HG02623 (cell line): ENCODE measurements at regions not wholly inside any gene's neighbourhood (a gene's known extent, or its start where the extent isn't known, plus 50 kb on each side); places are given as distances from the start of the nearest gene placed in this dataset.
"Not testable (repeated sequence)": the region's sequence is repeated elsewhere in the genome, so short reads cannot be mapped to it uniquely, and the experiment has no call there.

Experiments
- ATAC-seq: cut with Tn5 transposase; IDR thresholded peaks from one replicate; pipeline ENCODE4 v1.9.1; 2021; ENCODE audit warnings: moderate library complexity; ENCODE audit not compliant: unreplicated experiment

DNA sequence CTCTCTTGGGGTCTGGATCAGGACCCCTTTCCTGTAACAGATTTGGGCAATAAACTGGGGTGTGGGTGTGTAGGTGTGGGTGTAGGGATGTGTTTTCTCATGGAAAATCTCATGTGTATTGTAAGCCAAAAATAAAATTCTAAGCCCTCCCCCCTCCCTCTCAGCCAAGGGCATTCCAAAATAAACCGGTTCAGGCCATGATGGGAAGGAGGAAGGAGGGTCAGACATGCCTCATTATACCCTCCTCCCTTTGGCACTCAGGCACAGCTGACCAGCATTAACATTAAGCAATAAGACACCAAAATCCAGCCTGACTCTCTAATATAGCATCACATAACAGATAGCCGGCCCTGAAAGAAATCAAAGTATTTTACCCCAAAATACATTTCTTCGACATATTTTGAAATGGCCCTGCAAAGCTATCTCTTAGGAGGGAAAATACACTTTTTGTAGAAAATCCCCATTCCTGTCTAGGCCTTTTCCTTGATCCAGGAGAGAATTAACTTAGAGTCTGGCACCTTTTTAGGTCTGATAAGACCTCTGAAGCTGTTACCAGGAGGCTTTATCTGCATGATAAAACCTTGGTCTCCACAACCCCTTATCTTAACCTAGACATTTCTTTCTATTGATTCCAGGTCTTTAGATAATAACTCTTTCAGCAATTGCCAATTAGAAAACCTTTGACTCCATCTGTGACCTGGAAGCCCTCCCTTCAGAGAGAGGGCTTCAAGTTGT, 128.7 kb upstream of the COL5A2 start:
- ATAC-seq, result no peak

DNA sequence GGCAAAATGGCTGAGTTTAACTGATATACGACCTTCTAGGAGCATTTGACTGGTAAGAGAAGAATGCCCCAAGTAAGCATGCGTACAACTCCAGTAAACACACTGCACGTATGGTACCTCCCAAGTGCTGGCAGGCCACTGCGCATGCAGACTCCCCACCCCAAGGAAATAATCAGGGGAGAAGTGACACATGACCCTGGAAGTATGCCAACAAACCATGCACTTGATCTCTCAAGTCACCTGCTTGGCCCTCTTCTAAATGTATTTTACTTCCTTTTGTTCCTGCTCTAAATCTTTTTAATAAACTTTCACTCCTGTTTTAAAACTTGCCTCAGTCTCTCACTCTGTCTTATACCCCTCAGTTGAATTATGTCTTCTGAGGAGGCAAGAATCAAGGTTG, 129.8 kb upstream of the COL5A2 start:
- ATAC-seq, result no peak

DNA sequence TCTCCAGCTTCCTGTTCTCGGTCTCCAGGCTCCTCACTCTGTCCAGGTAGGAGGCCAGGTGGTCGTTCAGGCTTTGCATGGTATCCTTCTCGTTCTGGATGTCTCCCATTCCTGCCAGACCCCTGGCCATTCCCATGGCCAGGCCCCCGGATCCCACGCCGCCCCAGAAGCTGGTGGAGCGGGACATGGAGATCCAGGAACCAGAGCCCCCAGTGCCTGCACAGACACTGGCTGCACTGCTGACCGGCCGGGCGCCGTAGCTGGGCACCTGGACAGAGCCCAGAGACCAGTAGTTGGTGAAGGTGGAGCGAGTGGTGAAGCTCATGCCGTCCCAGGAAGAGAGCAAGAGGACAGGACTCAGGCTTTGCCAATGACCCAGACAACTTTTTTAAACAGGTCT, 129.1 kb upstream of the WDR75 start:
- ATAC-seq, result no peak

DNA sequence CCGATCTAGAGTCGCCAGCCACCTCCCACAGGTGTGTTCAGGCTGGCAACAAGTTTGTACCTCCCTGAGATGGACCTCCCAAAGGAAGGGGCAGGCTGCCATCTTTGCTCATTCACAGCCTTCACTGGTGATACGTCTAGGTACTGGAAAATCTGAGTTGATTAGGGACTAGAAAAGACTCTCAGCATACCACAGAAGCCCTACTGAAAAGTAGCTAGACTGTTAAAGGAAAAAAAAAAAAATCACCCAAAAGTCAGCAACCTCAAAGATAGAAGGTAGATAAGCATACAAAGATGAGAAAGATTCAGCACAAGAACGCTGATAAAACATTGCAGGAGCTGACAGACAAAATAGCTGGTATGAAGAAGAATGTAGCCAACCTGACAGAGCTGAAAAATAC, 128.6 kb upstream of the WDR75 start:
- no peak for ATAC-seq

DNA sequence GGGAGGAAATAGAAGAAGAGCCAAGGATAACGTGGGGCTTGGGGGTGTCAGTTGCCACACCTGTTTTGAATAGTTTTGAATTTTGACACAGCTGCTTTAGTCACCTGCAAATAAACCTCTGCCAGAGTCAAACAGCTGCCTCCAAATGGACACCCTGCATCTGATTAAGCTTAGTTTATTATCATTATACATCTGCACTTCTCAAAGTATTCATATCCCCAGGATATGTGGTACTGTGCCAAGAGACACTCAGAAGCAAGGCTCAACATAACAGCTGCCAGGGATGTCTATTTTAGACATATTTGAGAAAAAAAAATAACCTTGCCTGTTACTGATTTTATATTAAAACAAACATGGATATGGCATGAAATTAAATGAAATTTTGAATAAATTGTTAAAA, 122.5 kb upstream of the WDR75 start:
- no peak for ATAC-seq

DNA sequence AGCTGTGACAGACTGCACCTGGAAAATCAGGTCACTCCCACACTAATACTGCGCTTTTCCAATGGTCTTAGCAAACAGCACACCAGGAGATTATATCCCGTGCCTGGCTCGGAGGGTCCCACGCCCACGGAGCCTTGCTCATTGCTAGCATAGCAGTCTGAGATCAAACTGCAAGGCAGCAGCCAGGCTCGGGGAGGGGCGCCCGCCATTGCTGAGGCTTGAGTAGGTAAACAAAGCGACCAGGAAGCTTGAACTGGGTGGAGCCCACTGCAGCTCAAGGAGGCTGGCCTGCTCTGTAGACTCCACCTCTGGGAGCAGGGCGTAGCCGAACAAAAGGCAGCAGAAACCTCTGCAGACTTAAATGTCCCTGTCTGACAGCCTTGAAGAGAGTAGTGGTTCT, 121.8 kb upstream of the WDR75 start:
- not testable (repeated sequence) for ATAC-seq

DNA sequence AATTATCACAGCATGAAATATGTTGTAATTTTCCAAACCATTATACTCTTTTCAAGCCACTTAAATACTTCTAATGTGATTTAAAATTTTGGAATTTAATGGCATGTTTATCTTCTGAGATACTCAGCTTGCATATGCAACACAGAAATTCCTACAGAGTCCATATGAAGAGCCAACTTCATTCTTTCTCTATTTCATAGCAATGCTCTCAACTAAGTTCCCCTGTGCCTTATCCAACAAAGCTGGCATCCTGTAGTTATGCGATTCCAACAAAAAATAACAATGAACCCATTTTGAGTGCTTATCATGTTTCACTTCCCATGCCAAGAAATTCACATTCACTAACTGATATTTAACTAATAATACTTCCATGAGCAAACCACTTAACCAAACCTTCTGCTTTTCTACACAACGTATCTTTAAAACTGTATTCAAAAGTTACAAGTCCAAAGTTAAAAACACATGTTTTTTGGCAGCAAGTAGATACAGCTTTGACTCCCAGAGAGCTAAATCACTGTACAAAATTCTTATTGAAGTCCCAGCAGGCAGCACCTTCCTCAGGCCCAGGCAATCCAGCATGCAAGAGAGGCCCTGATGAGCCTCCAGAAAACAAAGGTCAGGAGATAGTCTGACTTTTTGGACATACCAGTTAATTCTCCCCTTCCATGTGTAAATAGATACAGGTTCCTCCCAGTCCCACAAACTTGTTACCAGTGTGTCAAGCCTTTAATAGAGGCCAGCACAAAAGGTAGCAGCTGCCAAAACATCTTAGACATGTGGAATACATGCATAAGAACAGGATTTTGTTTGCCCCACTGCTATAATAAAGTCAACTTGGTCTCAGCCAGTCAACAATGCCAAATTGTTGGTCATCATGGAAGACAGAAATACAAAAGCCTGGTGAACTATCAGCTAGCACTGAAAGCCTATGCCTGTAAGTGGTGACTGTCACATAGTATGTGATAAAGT, 113.1 kb upstream of the WDR75 start:
- ATAC-seq, result no peak

DNA sequence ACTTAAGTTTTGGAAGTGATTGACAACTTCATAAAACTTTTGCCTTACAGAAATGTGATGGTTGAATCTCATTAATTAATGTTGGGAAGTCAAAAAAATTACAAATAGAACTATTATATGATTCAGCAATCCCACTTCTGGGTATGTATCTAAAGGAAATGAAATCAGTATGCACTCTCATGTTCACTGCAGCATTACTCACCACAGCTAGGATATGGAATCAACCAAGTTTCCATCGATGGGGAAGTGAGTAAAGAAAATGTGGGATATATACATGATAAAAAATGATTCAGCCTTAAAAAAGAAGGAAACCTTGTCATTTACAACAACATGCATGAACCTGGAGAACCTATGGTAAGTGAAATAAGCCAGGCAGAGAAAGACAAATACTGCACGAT, 112.4 kb upstream of the WDR75 start:
- no peak for ATAC-seq

DNA sequence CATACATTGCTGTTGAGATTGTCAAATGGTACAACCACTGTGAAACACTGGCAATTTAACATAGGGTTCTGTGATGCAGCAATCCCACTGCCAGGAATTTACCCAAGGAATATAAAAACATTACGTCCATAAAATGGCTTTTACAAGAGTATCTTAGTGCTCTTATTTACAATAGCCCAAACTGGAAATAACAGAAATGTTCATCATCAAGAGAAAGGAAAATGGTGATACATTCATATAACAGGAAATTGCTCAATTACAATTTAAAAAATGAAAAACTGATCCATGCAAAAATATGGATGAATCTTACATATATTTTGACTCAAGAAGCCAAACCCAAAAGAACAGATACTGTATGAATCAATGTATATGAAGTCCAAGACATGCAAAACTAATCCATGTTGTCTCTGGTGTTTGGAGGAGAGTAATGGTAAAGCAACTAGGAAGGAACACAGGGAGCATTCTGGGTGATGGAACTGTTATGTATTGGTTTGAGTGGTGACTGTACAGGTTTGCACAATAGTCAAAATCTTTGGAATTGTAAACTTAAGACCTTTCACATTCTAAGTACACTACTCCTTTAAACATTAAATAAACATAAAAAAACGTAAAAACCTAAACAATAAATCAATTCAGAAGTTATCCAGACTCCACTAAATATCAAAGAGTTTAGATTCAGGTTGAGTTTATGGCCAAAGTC, 104.8 kb upstream of the WDR75 start:
- ATAC-seq, result no peak

DNA sequence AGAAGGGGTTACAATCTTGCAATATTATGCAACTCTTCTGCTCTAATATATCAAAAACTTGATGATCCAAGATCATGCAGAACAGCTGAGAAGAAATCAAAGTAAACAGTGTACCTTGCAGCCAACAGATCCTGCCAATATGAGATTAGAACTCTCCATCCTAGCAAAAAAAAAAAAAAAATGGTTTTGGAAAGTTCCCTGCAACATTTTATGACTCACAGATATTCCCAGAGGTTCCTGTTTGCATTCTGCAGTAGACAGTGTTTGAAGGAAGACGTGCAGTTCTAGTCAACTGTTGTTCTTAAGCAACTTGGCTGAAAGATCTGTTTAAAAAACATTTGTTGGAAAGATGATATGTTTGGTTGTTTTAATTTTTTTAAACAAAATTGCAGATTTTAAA, 103.6 kb upstream of the WDR75 start:
- ATAC-seq, result no peak

DNA sequence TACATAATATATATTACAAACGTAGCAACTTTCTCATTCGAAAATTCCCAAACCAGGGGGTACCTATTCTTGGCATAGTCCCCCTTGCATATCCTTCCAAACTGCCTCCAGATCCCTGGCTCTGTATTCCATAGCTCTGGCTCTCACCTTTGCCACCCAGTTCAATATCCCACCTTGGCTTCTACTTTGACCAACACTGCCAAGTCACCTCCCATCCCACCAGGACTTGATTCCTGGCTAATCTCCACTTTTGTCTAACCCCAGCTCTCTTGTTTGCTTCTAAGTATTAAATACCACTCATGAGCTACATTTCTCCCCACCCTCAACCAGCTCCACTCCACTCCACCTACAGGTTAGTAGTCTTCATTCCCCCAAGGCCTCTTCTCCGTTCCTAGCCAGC, 103.2 kb upstream of the WDR75 start:
- ATAC-seq, result no peak

DNA sequence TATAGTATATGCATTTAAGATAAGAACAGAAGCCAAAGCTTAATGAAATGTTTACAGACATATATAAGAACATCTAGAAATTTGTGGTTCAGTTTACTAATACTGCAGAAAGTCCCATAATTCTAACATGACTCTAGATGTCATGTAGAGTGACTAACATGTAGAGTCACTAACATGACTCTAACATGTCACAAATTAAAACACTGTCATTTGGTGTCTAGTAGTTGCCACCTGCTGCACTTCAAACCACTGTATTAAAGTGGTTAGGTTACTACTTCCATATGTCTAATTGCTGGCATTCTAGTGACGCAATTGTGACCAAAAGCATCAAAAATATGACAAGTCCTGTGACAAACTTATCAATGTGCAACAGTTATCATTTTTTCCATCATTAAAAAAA, 100.2 kb upstream of the WDR75 start:
- ATAC-seq, result no peak

DNA sequence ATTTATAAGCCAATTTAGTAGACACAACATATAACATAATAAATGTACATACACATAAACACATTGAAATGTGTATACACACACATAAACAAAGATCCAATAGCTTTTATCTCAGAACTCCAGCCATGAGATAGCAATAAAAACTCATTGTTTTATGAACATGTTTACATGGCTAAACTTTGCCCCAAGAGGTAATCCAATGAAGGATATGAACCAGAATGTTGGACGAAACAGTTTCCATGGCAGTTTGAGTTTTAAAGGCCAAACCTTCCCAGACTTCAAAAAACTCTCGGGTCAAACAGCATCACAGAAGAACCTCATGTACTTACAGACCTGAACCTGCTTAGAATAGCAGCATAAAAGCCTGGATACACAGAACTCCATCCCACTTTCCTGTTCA, 97.2 kb upstream of the WDR75 start:
- no peak for ATAC-seq

DNA sequence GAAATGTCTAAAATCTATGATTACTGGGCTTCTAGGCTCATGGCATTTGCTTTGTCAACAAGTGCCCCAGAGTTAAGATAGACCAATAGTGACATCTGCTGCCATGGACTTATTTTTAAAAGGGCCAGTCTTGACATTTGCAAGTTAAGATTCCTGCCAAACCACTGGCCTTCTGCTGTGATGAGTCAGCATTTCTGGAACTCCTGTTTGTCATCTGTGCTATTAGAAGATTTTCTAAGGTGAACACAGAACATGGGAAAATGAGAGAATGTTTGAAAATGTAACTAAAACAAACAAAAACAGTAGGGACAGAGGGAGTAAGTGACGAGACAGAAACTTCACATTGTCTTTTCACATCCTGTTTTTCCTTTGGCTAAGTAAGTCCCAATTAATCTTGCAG, 93.7 kb upstream of the WDR75 start:
- peak; percentile 67 for ATAC-seq

DNA sequence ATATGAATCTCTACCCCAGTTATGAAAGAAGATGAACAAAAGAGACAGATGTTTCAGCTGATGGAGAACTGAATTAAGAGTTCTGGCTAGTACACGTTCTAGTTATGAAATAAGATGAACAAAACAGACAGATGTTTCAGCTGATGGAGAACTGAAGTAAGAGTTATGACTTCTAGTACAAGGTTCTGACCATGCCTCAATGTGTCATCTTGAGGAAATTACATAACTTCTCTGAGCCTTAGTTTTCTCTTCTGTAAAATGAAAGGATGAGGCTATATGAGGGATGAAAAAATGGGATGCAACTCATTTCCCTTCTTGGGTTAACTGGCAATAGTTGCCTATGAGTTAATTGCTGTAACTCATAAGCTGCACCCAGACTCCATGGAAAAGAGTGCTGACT, 92.9 kb upstream of the WDR75 start:
- ATAC-seq, result no peak

DNA sequence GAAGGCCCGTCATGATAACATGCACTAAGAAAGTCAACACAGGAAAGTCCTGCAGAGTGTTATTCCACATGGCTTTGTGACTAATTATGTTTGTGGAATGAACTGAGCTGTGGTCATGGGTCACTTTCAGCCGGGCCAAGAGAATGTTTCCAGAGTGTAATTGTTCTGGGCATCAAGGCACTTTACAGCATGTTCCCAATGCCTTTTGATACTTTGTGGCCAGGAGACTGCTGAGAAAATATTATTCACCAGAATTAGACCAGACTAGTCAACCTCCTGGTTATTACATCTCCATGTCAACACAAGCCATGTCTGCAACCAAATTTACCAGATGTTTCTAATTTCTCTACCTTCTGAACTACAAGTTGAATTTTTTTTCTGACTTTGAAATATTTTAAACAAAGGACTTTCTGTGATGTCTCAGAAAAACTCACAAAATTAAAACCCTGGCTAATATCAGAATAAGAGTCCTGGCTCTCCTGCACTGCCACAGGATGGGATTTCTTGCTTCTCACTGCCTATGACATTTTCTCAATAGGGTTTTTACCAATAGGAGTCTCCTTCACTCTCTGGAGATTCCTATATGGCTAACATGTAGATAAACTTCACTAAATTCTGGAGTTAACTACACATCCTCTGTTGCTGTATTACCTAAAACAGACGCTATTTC, 90.6 kb upstream of the WDR75 start:
- no peak for ATAC-seq

DNA sequence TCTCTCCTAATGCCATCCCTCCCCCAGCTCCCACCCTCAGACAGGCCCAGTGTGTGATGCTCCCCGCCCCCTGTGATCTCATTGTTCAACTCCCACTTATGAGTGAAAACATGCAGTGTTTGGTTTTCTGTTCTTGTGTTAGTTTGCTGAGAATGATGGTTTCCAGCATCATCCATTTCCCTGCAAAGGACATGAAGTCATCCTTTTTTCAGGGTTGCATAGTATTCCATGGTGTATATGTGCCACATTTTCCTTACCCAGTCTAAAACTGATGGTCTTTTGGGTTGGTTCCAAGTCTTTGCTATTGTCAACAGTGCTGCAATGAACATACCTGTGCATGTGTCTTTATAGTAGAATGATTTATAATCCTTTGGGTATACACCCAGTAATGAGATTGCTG, 89.3 kb upstream of the WDR75 start:
- ATAC-seq, result not testable (repeated sequence)

DNA sequence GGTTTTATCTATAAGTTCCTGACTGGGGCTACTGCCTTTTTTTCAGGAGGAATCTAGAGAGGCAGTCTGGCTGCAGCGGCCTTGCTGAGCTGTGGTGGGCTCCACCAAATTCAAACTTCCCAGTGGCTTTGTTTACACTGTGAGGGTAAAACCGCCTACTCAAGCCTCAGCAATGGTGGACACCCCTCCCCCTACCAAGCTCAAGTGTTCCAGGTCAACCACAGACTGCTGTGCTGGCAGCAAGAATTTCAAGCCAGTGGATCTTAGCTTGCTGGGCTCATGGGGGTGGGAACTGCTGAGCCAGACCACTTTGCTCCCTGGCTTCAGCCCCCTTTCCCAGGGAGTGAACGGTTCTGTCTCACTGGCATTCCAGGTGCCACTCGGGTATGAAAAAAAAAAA, 83.9 kb upstream of the WDR75 start:
- ATAC-seq, result not testable (repeated sequence)

DNA sequence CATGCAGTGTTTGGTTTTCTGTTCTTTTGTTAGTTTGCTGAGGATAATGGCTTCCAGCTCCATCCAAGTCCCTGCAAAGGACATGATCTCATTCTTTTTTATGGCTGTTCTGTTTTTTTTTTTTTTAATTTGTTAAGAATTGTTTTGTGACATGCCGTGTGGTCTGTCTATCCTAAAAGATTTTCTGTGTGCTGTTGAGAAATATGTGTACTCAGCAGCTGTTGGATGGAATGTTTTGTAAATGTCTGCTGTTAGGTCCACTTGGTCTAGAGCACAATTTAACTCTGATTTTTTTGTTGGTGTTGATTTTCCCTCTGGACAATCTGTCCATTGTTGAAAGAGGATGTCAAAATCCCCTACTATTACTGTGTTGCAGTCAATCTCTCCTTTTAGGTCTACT, 80.4 kb upstream of the WDR75 start:
- no peak for ATAC-seq

DNA sequence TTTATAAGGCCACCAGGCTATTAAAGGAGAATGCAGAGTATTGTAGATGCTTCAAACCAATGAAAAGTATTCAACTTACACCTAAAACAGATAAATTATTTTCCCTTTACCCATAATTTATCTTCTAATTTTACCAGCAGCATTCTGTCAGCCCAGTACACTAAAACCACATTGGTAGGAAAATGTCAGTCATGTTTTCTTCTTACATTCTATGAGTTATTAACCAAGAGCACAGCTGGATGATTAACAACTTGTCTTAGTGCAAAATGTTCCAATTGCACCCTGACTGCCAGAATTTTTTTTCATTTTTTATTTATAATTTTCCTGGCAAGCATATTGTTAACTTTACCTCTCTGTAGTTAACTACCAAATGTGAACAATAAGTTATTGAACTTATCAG, 79.0 kb upstream of the WDR75 start:
- ATAC-seq, result no peak

DNA sequence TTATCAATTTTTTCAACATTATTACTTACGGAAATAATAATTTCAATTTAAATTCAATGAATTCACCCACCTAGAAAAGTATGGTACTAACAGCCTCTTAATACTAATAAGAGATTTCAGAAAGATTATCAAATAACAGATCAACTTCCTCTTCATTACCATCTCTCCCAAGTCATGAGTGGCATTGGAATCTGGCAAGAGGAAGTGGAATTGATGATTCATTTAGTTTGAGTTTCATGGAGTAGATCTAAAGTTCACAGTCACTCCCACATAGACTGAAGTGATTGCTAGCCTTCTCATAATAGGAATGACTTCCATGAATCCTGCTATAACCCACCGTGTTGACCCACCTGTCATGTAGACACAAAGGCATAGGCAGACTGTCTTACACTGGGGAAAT, 77.7 kb upstream of the WDR75 start:
- ATAC-seq, result no peak
